Retina (tissue), 1 donor: ENCODE measurements at regions not wholly inside any gene's neighbourhood (a gene's known extent, or its start where the extent isn't known, plus 50 kb on each side); places are given as distances from the start of the nearest gene placed in this dataset.
"Not testable (repeated sequence)": the region's sequence is repeated elsewhere in the genome, so short reads cannot be mapped to it uniquely, and the experiment has no call there.

Experiments used
- DNase-seq: peaks from one replicate; pipeline ENCODE4 v3.0.0-alpha.2; 2016

DNA sequence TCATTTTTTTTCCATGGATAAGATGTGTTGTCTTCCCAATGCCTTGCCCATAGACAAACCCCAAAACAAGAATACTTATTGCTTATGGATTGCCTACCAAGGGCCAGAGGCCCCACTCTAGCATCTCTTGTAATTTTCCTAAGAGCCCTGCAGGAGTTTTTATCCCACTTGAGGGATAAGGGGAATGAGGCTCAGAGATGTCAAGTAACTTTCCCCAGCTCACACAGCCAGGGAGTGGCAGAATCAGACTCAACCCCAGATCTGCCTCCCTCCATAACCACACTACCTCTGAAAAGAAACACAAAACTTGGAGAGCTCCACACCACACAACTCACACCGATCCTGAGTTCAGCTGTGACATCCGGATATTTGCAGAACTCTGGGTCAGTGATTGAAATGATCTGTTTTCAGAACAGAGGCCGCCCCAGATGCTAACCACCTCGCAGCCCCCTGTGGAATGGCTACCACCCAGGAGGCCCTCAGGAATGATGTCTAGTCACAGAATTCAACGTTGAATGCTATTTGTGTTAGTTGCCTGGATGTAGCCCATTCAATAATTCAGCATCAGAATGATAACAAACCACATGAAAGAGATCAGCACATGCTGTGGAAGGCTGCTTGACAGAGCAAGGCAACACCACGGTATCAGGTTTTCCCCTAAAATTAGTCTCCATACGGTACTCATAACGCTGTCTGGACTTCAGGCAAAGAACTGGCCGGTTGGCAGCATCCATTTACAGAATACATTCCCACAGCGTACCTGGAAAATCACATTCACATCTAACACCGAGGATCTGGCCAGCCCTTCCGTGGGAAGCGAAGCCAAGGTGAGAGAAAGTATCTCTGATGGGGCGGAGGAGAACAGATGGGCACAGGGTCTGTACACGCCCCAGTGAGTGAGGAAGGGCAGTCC is 231.9 kb downstream of the TOMM20 start:
- no peak for DNase-seq

DNA sequence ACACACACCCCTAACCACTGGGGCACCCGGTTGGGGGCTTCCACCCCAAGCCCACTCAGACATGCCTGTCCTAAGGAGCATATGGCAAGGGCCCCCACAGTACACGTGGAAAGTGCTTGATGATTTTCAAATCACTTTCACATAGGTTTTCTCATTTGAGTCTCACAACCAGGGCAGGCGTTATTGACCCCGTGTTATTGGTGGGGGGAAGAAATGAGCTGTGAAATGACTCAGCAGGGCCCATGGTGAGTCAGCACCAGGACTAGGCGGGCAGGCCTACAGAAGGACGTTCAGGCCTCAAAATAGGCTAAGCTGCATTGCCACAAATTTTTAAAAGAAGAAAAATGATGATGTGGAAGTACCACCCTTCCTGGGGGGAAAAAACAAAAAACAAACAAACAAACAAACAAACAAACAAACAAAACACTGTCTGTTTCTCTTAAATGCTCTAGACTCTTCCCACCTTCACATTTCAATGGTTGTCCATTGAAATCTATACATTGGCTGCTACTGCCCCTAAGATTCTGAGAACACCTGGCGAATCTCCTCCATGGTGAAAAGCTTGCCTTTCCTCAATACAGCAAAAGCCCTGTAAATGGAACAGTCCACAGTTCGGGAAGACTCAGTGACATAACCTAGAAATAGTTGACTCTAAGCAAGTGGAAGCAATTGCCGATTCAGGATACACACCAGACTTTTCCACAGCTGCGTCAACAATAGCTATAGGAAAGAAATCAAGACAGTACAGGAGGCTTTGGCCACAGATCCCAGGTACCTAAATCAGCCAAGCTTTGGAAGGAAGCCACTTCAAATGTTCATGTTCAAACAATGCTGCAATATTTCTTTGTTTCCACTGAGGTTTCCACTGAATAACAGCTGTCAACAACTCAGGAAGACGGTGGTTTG is 234.7 kb downstream of the TOMM20 start:
- no peak for DNase-seq

DNA sequence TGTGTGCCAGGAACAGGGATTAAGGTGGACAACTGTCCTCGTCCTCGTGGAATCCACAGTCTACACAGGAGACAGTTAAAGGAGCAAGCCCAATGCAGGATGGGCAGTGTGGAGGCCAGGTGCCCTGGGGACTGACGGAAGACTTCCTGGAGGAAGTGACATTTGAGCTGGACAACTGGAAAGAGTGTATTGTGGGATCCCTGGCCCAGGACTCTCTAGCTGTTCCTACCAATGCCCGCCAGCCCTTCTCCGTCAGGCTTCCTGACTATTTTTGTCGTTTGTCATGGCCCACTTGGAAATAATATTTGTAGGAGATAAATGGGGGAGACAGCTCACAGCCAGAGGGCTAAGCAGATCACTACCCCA is 235.3 kb downstream of the TOMM20 start:
- DNase-seq, result no peak

DNA sequence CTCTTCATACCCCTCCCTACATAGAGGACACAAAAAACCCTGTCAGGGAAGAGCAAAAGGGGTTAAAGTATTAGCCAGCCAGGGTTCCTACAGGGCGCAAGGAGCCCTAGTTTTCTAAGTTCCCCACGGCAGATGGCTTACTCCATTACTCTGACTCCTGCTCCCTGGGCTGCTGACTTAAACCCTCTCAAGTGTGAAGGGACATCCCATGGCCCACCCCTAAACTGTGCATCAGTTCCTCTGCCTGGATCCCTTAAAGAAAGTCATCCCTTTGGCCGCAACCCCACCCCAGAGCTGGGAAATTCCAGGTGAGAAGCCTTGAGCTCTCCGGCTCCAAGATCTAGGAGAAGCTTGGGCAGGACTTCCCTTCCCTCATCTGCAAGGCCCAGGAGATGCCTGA is 236.0 kb downstream of the TOMM20 start:
- DNase-seq, result no peak

DNA sequence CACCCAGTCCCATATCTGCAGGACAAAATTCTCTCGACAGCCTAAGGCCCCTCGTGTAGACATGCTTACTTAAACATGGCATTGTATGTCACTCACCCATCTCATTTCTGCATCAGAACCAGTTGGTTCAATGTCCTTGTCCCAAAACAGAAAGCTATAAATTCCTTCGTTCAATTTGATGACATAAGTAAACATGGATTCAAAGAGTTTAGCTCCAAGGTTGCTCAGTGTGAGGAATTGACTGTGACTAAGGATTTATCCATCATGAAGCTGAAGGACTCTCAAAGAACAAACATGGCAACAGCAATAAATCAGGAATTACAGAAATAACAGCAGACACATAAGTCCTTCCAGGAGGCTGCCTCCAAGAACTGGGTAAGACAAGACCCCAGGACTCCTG is 237.2 kb downstream of the TOMM20 start:
- DNase-seq, result no peak

DNA sequence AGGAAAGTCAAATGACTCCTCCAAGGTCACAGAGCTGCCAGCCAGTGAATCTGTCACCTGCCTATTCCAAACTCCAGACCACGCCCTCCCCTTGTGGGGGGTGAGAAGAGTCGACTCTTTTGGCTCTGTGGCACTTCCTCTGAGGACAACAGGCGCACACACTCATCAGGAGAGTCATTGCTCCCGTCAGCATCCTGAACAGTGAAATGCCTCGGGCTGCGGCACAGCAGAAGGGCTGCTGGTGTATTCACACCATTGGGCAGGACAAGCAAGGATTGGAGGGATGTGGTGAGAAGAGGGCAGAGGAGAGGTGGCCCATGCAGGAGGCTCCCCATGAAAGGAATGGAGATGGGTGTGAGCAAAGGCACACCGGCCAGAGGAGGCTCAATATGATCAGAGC is 239.0 kb downstream of the TOMM20 start:
- DNase-seq, result no peak

DNA sequence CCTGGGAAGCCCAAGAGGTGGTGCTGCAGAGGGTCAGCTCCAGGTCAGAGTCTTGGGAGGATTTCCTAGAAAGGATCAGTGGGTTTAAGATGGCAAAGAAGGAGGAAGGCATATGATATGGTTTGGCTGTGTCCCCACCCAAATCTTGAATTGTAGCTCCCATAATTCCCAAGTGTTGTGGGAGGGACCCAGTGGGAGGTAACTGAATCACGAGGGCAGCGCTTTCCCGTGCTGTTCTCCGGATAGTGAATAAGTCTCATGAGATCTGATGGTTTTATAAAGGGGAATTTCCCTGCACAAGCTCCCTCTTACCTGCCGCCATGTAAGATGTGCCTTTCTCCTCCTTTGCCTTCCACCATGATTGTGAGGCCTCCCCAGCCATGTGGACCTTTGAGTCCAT is 240.4 kb downstream of the TOMM20 start:
- DNase-seq, result not testable (repeated sequence)

DNA sequence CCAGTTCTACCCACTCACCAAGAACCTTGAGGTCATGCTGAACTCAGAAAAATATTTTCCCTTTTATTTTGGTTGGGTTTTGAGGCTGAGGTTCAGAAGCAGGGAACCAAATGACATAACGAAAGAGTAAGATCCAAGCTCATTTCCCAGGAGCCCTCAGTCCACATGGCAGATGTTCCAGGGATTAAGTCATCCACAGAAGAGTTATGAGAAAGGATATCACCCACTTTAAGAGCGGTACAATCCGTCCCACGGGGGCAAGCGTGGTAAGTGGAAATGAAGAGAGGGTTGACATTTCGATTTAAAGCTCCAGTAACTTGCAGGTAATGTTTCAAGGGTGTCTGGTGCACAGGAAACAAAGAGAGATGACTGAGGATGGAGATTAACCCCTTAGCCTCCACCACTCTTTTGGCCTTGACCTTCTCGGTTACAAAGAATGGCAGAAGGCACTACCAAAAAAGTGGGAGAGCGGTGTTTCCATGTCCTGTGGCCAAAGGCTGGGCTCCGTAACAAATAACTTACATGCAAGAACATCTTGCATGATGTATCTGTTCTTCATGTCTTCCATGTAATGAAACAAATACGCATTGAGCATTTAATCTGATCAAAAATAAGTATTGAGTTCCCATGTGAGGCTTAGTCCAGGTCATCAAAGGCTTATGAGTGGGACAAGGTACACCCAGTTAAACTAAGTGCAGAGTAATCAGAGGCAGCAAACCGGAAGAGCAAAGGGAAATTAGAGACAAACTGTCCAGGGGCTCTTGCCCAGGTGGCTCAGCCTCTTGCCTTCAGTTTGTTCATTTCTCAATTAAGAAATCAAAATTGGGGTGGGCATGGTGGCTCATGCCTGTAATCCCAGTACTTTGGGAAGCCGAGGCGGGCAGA is 241.4 kb downstream of the TOMM20 start:
- no peak for DNase-seq

DNA sequence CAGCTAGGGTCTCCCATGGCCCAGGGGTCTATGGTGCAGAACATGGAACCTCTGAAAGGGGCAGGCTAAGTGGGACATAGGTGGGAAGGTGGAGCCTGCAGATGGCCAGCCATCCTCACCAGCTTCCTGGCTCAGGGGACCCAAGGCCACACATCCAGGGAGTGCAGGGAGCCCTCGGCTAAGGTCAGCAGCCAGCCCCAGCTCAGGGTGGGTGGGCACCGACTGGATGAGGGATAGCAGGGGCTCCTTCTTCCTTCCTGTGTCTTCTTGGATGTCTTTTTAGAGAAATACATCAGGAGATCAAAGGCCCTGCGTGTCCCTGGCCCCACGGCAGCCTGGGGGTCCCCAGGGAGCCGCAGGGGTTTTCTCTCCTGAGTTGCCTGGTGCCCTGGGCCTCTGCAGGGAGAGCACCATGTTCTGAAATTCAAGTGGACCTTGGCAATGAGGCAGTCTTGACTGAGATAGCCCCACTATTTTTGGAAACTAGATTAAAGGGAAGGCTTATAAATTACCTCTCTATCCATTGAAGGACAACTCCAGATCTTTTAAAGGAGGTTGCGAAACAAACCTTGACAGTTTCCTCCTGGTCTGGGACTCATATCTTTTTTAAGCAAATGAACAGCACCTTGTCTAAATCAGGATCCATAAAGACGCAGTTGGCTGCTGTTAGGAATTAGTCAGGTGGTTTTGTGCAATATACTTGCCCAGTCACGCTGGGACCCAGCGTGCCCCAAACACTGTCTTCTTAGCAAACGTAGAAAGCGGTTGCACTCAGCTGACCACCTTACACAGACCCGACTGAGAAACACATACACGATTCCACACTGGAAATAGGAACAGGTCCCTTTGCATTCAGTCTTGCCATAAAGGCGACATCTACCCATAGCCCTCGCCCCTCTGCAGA is 242.3 kb downstream of the TOMM20 start:
- DNase-seq, result no peak

DNA sequence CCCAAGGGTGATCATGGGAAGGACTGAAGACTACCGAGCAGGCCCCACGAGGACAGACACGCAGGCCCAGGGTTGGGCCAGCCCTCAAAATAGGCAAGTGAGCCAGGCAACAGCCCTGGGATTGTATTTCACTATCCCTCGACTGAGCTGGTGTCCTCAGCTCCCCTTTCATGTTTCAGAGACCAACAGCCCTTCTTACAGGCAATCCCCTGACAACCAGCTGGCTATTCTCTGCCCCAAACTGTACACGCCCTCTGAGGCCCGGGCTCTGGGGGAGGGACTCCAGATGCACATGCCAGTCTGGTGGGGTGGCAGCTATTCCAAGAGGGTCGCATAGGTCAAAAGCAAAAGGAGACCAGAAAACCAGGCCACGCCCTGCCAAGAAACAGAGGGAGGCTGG is 243.0 kb downstream of the TOMM20 start:
- no peak for DNase-seq

DNA sequence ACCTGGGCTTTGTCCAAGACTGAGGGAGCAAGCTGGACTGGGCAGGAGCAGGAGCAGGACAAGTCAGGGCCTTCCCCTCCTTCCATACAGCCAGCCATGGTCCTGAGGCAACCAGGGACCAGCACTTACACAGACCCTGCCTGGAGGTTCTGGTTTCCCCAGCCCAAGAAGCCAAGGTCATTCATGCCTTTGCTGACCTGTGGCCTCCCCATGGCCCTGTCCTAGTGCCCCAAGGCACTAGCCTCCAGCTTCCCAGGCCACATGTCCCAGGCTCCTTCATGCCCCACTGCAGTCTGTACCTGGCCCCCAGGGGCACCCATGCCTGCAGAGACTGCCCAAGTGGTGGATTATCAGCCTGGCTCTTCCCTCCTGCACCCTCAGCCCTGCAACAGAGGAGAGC is 243.9 kb downstream of the TOMM20 start:
- no peak for DNase-seq

DNA sequence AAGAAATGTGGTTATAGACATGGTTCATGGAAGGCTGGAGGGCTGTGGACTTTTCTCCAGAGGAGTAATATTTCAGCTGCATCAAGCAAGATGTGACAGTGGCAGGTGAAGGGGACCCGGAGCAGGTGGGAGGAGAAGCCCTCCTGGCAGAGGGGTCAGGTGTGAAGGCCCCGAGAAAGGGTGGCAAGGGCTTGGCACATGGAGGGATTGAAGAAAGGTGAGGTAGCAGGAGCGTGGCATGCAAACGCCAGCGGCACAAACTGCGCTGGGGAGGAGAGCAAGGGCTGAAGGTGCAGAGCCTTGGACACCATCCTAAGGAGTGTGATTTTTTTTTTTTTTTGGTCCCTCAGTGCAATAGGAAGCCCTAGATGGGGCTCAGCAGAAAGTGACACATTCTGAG is 244.6 kb downstream of the TOMM20 start:
- DNase-seq, result no peak

DNA sequence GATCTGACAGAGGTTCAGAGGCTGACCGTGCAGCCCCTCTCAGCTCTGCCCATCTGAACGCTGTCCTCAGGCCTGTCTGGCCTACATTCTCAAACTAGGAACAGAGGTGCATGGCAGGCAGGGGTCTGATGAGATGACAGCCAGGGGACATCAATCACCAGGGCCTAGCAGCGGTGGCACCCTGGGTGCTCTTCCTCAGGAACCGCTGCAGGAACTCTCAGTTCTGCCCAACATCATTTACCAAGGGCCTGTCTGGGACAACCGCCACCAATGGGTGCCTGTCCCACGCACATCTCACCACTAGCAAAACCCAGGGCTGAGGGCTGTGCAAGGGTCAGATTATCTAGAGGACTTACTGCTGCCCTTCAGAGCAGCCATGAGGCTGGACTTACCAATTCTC is 245.7 kb downstream of the TOMM20 start:
- DNase-seq, result no peak

DNA sequence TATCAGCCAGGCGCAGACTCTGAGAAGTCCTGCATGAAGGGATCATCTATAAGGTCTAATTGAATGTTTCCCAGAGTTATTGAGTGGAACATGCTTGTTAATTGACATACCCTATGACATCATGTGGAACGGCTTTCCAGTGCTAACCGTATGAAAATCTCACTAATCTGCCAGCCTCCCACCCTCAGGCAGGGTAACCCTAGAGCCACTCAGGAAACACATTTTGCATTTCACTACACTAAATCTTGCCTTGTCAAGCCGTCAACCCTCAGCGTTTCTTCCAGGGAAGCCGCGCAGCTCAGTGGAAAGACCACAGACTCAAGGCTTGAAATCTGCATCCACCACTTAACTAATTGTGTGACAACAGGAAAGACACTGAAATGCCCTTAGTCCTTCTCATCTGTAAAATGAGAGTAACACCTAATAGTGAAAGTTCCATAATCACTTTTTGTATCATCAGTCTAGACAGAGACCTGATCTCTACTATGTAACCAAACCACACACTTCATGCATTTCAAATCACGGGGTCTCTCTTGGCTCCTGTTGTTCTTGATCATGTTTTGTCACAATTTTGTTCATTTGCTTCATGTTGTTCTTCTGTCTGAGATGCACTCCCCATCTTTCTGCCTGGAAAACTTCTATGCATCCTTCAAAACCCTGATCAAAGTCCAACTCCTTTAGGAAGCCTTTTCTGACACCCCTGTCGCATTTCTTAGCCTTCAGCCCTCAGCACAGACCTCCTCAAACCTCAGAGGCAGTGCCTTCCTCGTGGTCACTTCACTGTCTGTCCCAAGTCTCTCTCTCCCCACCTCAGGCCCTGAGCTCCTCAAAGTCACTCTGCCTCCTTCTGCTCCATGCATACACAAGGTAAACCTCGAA is 246.5 kb downstream of the TOMM20 start:
- no peak for DNase-seq

DNA sequence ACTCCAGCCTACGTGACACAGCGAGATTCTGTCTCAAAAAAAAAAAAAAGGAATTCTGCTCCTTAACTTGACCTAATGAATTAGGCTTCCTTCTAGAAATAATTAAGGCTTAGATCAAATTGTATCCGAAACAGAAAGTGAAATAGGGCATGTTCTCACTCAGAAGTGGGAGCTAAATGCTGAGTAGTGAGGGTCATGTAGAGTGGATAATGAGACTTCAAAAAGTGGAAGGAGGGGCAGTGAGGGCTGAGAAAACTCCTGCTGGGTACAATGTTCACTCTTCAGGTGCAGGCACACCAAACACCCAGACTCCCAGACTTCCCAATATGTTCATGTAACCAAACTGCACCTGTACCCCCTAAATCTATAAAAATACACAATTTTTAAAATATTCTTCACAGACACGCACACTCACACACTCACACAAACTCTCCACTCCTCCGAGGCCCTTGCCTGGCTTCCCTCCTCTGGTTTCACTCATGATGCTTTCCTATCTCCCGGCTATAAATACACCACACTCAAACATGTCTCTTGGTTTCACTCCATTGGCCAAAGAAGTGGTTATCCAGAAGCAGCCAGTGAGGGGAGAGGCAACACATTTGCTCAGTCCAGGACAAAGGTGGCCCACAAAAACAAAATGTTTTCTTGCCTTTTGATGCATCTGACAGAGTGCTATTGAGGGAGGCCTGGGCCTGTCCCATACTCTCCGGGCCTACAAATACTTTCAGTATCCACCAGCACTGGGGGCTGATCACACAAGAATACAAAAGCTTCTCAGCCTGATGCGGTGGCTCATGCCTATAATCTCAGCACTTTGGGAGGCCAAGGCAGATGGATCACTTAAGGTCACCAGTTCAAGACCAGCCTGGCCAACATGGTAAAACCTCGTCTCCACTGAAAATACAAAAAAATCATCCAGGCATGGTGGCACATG is 249.2 kb downstream of the TOMM20 start:
- DNase-seq, result no peak

DNA sequence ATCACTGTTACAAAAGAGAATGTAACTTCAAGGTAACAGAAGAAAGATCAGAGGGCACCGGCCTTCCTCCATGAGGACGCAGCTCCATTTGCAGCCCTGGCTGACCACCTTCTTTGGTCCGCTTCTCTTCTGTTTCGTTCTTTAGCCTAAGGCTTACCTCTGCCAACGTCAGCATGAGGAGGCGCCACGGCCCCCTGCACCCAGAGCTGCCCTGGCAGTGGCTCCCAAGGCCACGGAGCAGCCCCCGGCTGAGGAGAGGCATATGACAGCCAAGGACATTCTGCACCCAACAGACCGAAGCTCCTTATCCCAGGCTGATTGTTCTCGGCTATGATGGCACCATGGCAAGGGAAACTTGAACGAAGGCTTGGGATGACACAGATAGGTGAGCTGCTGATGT is 250.3 kb downstream of the TOMM20 start:
- no peak for DNase-seq

DNA sequence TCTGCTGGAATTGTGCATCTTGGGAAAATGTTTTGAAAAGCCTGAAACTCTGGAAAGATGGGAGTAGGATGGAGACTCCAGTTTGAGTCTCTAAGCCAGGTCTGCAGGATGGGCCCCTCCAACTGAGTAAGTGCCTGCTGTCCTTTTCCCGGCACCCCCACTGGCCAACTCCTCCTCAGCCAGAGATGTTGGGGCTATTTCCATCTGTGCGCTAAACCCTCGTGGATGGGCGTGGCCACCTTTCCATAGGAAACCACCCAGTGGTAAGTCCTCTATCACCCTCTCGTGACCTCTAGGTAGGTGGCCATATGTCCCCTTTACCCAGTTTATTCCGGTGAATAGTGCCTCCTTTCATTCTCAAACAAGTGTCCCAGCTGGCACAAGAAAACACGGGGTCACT is 250.9 kb downstream of the TOMM20 start:
- DNase-seq, result no peak

DNA sequence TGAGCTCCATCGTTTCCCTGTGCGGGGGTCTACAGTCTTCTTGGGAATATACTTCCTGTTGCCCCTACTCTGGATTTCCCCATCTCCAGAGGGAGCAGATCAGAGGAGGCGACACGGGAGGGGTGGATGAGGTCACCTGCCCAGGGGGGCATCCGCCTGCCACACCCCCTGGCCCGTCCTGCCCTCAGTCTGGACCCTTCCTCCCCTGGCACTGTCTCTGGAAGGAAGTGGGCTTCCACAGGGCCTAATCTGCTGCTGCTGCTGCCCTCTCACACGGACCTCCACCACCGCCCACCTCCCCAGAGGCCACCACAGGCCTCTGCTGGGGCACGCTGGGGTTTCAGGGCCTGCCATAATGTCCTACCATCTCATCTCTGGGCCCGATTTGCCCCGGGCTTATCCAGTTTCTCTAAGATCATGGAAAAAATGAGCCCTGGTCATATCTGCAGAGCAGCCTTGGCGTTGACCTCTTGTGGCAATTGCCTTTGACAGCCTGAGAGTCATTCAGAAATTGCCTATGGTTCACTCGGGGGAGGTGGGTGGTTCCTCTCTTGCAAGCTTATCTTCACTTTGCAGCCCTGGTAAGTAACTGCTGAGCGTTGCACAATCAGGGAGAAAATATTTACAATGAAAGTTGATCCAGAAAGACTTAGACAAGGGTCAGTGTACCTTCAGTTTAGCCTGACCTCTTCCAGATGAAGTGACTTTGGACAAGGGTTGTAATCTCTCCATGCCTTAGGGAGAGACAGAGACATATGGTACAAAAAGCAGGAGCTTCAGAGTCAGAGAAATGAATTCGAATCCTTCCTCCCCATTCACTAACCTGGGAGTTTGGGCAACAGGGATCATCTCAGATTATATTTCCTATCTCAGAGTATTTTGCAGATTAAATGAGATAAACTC is 252.4 kb downstream of the TOMM20 start:
- no peak for DNase-seq
